K562 (cell line): ENCODE measurements at regions not wholly inside any gene's neighbourhood (a gene's known extent, or its start where the extent isn't known, plus 50 kb on each side); places are given as distances from the start of the nearest gene placed in this dataset.

ENCODE experiments used
- ATAC-seq: fragments of 200-7000 bp; cut with Tn5 transposase; 3 replicates; pipeline ENCODE4 v1.9.1; 2020; ENCODE audit warnings: moderate library complexity
- BruUV-seq: library from RNA; stranded (reverse); fragments of 400-500 nt; replicated peaks from 2 replicates; lab custom pipeline; 2021; lab: Mats Ljungman, UMichigan
- CTCF ChIA-PET: fragments of 300-600 bp; formaldehyde crosslinking; extraction: SDS; loops from one replicate; lab custom pipeline; 2021; ENCODE audit warnings: low intra/inter-chr PET ratio; lab: Yijun Ruan, JAX
- POLR2A ChIA-PET: fragments of 300-600, 350-650 bp; sonication (Branson Sonifier 250); formaldehyde crosslinking; extraction: SDS; loops from one replicate; lab custom pipeline; 2021; ENCODE audit warnings: antibody characterized with exemption, inconsistent platforms; lab: Yijun Ruan, JAX
- DNase-seq, 4 experiments: peaks; one replicate each; pipeline versions ENCODE4 v3.0.0 to v3.0.0-alpha.2; 2011 to 2018; ENCODE audit warnings: low spot score in 3 of 4, mixed read lengths in 3 of 4; ENCODE audit errors: extremely low read depth in 1 of 4
- FAIRE-seq: peaks from 2 replicates; lab custom pipeline; 2011; peaks lifted over from hg19 to GRCh38; lab: Jason Lieb, UNC
- H2AFZ ChIP-seq: 2 replicates; pipeline ENCODE4 v1.6.0; 2011; ENCODE audit warnings: low read depth, low read length, control low read depth, inconsistent platforms
- H3K27ac ChIP-seq: fragments of 200-600 bp; 3 replicates; pipeline ENCODE4 v1.8.0; 2011; ENCODE audit warnings: low read depth, mild to moderate bottlenecking, control low read depth, inconsistent platforms, low read length, moderate library complexity, mixed read lengths; ENCODE audit errors: extremely low read depth
- H3K27me3 ChIP-seq, 2 experiments: fragments of 300-600 bp in 1 of 2; 2 replicates in 1 of 2; 3 replicates in 1 of 2; pipeline versions ENCODE4 v1.6.0 to v1.8.0; 2011; ENCODE audit warnings: inconsistent platforms in 2 of 2, low read length in 2 of 2, mild to moderate bottlenecking in 1 of 2, mixed read lengths in 1 of 2, moderate library complexity in 1 of 2; ENCODE audit not compliant: control insufficient read depth in 2 of 2, insufficient read depth in 2 of 2
- H3K36me3 ChIP-seq: fragments of 300-600 bp; 3 replicates; pipeline ENCODE4 v1.8.0; 2011; ENCODE audit warnings: mild to moderate bottlenecking, low read length, inconsistent platforms; ENCODE audit not compliant: control insufficient read depth, insufficient read depth
- H3K4me1 ChIP-seq, 2 experiments: fragments of 200-600 bp in 1 of 2; replicated peaks in 1 of 2; 2 replicates in 1 of 2; 3 replicates in 1 of 2; pipeline versions ENCODE4 v1.5.1 to v1.8.0; 2011; ENCODE audit warnings: inconsistent platforms in 2 of 2, low read length in 2 of 2, mild to moderate bottlenecking in 1 of 2, mixed read lengths in 1 of 2, moderate library complexity in 1 of 2; ENCODE audit not compliant: control insufficient read depth in 2 of 2, insufficient read depth in 2 of 2
- H3K4me2 ChIP-seq: 2 replicates; pipeline ENCODE4 v1.6.1; 2011; ENCODE audit warnings: low read length, control low read depth, inconsistent platforms, mixed read lengths; ENCODE audit not compliant: insufficient read depth
- H3K4me3 ChIP-seq: fragments of 200-600 bp; sonication (generic), shearing (Covaris generic); 2 replicates; pipeline ENCODE4 v1.5.1; 2016; ENCODE audit warnings: control low read depth, inconsistent platforms
- H3K79me2 ChIP-seq: fragments of 200-600 bp; 3 replicates; pipeline ENCODE4 v1.8.0; 2011; ENCODE audit warnings: low read length, inconsistent platforms; ENCODE audit not compliant: control insufficient read depth, insufficient read depth
- H3K9ac ChIP-seq, 2 experiments: 2 replicates each; pipeline versions ENCODE4 v1.6.0 to v1.6.1; 2011; ENCODE audit warnings: low read depth in 2 of 2, low read length in 2 of 2, control low read depth in 1 of 2, inconsistent platforms in 1 of 2, mild to moderate bottlenecking in 1 of 2, mixed read lengths in 1 of 2; ENCODE audit not compliant: insufficient read depth in 1 of 2
- H3K9me1 ChIP-seq: one replicate; pipeline ENCODE4 v1.6.0; 2011; ENCODE audit warnings: inconsistent platforms, mild to moderate bottlenecking, low read length, moderate library complexity; ENCODE audit not compliant: control insufficient read depth, insufficient read depth
- H3K9me3 ChIP-seq: replicated peaks from 2 replicates; pipeline ENCODE4 v1.5.1; 2011; ENCODE audit warnings: low read depth, low read length, inconsistent platforms; ENCODE audit not compliant: control insufficient read depth, insufficient read depth
- H4K20me1 ChIP-seq: replicated peaks from 2 replicates; pipeline ENCODE4 v1.6.1; 2011; ENCODE audit warnings: low read length, inconsistent platforms, mixed read lengths; ENCODE audit not compliant: control insufficient read depth, insufficient read depth
- E2F3 ChIP-seq: fragments of 250-450 bp; sonication (Bioruptor Pico); IDR thresholded peaks from 2 replicates; pipeline ENCODE4 v1.4.0; 2020; ENCODE audit warnings: mild to moderate bottlenecking
- ZFP36 ChIP-seq: fragments of 150-350 bp; IDR thresholded peaks from 2 replicates; pipeline ENCODE4 v1.6.1; 2018; ENCODE audit warnings: low read length, low read depth; ENCODE audit not compliant: partially characterized antibody
- ZKSCAN8 ChIP-seq: fragments of 200-800 bp; sonication (Bioruptor generic); IDR thresholded peaks from 2 replicates; pipeline ENCODE4 v1.6.1; 2016; ENCODE audit warnings: missing genetic modification characterization, missing compliant biosample characterization
- ZNF347 ChIP-seq: fragments of 450-650 bp; formaldehyde crosslinking; IDR thresholded peaks from 2 replicates; pipeline ENCODE4 v1.4.0; 2020; ENCODE audit warnings: low read depth, mild to moderate bottlenecking, moderate library complexity
- WGBS: fragments of 100-300 bp; shearing (Covaris generic); methylation state at CpG from one replicate; pipeline ENCODE4 v1.1.6; 2016; ENCODE audit warnings: low coverage, mixed read lengths; ENCODE audit not compliant: insufficient coverage; ENCODE audit errors: missing lambda C conversion rate; 5-methylcytosine and 5-hydroxymethylcytosine counted together
- in situ Hi-C: fragments of 300-500 bp; cut with MboI; formaldehyde crosslinking; loops from 4 replicates; pipeline ENCODE4 v1.15.0; 2018; ENCODE audit warnings: inconsistent platforms, mixed read lengths
- intact Hi-C: fragments of 100-400 bp; cut with micrococcal nuclease; formaldehyde crosslinking; loops from 2 replicates; pipeline ENCODE4 v1.14.2; 2022
- TF ChIP-seq, protein P1 (sequence below): sonication (generic); formaldehyde crosslinking; IDR thresholded peaks from 2 replicates; pipeline ENCODE4 v1.5.0; 2020; ENCODE audit warnings: missing genetic modification reagents
- TF ChIP-seq, protein P2 (sequence below): sonication (generic); formaldehyde crosslinking; IDR thresholded peaks from 2 replicates; pipeline ENCODE4 v1.9.0; 2022; ENCODE audit warnings: mild to moderate bottlenecking, missing genetic modification reagents
- TF ChIP-seq, protein P3 (sequence below), 2 experiments: IDR thresholded peaks in 1 of 2; conservative IDR thresholded peaks in 1 of 2; 2 replicates each; pipeline ENCODE4 v1.6.1; 2016; ENCODE audit warnings: low read depth in 2 of 2, mild to moderate bottlenecking in 1 of 2, missing compliant biosample characterization in 1 of 2, missing genetic modification characterization in 1 of 2, moderate library complexity in 1 of 2

DNA sequence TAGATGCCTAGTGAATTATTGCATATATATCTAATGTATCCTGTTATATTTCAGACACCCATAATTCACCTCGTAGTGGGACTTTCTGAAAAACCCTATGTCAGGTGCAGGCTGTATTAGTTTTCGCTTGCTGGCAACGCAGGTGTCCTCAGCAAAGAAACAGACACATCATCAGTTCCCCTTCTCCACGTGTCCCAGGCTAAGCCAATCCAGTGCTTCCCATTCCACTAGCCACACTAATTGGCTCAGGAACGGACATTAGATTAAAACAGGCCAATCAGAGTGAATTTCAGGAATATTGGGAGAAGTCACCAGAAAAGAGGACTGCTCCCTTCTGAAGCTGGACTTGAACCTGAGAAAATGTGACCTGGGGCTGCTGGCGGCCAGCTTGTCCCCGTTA lies 151.3 kb downstream of the PTPN11 start:
- CTCF ChIA-PET: no interaction called here
- no TSS peak for BruUV-seq
- TF ChIP-seq ZNF347 (CRISPR knock-in tag) (no peak), ZKSCAN8 (CRISPR knock-in tag) (no peak), E2F3 (CRISPR knock-in tag) (no peak), ZFP36 (no peak)
- TF ChIP-seq, protein P1, sequence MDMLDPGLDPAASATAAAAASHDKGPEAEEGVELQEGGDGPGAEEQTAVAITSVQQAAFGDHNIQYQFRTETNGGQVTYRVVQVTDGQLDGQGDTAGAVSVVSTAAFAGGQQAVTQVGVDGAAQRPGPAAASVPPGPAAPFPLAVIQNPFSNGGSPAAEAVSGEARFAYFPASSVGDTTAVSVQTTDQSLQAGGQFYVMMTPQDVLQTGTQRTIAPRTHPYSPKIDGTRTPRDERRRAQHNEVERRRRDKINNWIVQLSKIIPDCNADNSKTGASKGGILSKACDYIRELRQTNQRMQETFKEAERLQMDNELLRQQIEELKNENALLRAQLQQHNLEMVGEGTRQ: peak; percentile 80
- TF ChIP-seq, protein P2, sequence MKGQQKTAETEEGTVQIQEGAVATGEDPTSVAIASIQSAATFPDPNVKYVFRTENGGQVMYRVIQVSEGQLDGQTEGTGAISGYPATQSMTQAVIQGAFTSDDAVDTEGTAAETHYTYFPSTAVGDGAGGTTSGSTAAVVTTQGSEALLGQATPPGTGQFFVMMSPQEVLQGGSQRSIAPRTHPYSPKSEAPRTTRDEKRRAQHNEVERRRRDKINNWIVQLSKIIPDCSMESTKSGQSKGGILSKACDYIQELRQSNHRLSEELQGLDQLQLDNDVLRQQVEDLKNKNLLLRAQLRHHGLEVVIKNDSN (CRISPR knock-in tag): peak; percentile 69
- TF ChIP-seq, protein P3, sequence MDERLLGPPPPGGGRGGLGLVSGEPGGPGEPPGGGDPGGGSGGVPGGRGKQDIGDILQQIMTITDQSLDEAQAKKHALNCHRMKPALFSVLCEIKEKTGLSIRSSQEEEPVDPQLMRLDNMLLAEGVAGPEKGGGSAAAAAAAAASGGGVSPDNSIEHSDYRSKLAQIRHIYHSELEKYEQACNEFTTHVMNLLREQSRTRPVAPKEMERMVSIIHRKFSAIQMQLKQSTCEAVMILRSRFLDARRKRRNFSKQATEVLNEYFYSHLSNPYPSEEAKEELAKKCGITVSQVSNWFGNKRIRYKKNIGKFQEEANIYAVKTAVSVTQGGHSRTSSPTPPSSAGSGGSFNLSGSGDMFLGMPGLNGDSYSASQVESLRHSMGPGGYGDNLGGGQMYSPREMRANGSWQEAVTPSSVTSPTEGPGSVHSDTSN (CRISPR knock-in tag; IDR thresholded peaks at IDR 0.05; ENCODE audit: low read depth): no peak
- TF ChIP-seq, protein P3 (tag; conservative IDR thresholded peaks at IDR 0.05; ENCODE audit: low read depth): no peak

More for the DNA sequence above, 151.3 kb downstream of the PTPN11 start:
- Histone ChIP-seq H3K79me2 (no peaks in the 10 kb centered on the region), H3K4me2 (no peak overlapping the region), H3K27ac (no peak overlapping the region), H4K20me1 (no peaks in the 10 kb centered on the region), H3K9ac (no peak overlapping the region), H3K9me1 (no peaks in the 10 kb centered on the region), H3K36me3 (no peaks in the 10 kb centered on the region), H2AFZ (no peak overlapping the region), H3K9me3 (no peaks in the 10 kb centered on the region), H3K4me1 (no peaks in the 10 kb centered on the region), H3K4me3 (no peak overlapping the region), H3K27me3 (peaks cover 6 to 9% of the 10 kb centered on the region in 2 experiments; a peak in 4 of 5 replicates)
- POLR2A ChIA-PET: interaction anchor here (0.6 to 1.0 kb wide), 2 partner anchors 14 to 112 kb away, joined by 3 read pairs; no protein-coding TSS in a partner anchor
- peak; percentile 42; the same call in 2 of the 3 replicates for ATAC-seq
- no peak for DNase-seq
- no peak for FAIRE-seq
- intact Hi-C loops (no loop called here), in situ Hi-C loops (no loop called here)
- 1% methylated on average over 7 of the region's 7 CpGs for WGBS
